ENCODE measurements at regions not wholly inside any gene's neighbourhood (a gene's known extent, or its start where the extent isn't known, plus 50 kb on each side); places are given as distances from the start of the nearest gene placed in this dataset.
"Not testable (repeated sequence)": the region's sequence is repeated elsewhere in the genome, so short reads cannot be mapped to it uniquely, and the experiment has no call there.

DNA sequence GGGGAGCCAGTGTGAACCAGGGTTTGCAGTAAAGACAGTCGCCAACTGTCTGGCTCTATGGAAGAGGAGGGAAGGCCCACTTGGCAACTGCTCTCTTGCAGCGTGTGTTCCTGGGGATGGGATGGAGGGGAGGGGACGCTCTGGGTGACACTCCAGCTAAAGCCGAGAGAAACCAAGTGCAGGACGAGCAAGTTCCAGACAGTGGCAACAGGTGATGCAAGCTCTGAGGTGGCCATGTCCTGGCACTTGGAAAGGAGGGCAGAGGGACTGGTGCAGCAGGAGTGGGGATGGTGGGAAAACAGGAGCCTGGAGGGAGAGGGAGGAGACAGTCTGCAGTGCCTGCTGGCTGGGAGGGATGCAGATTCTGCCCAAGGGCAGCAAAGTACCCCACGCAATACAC lies 127.0 kb upstream of the ALDH3B2 start:
- H3K9me3 ChIP-seq; H3K27me3 ChIP-seq; H3K4me3 ChIP-seq; DNase-seq; H3K36me3 ChIP-seq; intact Hi-C loops (cut with DNase I; ENCODE audit: low total_unique reads); H3K4me1 ChIP-seq; H3K27ac ChIP-seq: not testable (repeated sequence)

DNA sequence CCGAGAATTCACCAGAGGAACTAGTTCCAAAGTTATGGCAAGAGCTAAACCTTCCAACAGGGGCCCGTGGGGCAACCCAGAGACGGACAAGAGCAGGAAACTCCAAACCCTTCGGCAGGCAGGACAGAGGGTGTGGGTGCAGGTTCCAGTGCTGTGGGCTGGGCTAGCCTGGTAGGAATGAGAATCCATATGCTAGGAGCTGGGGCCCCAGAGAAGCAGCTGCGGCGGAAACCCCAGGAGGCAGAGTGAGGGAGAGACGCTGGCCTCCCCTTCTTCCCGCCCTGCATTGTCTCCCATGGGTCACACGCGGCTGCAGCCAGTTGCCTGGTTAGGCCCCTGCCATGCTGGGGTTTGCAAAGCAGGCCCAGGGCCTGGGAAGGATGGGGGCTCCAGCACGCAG lies 126.2 kb upstream of the ALDH3B2 start:
- intact Hi-C loops (cut with DNase I; ENCODE audit: low total_unique reads); H3K9me3 ChIP-seq; H3K27me3 ChIP-seq; DNase-seq; H3K4me3 ChIP-seq; H3K4me1 ChIP-seq; H3K27ac ChIP-seq; H3K36me3 ChIP-seq: not testable (repeated sequence)

GRCh38 chr11:67799808-67800207 lies 125.4 kb upstream of the ALDH3B2 start:
- H3K9me3 ChIP-seq; H3K27me3 ChIP-seq; DNase-seq; H3K27ac ChIP-seq; H3K4me1 ChIP-seq; intact Hi-C loops (cut with DNase I; ENCODE audit: low total_unique reads); H3K4me3 ChIP-seq; H3K36me3 ChIP-seq: not testable (repeated sequence)
- peak; percentile 10 to 32 (median 17) for TF ChIP-seq CTCF (IDR thresholded peaks at IDR 0.05)

DNA sequence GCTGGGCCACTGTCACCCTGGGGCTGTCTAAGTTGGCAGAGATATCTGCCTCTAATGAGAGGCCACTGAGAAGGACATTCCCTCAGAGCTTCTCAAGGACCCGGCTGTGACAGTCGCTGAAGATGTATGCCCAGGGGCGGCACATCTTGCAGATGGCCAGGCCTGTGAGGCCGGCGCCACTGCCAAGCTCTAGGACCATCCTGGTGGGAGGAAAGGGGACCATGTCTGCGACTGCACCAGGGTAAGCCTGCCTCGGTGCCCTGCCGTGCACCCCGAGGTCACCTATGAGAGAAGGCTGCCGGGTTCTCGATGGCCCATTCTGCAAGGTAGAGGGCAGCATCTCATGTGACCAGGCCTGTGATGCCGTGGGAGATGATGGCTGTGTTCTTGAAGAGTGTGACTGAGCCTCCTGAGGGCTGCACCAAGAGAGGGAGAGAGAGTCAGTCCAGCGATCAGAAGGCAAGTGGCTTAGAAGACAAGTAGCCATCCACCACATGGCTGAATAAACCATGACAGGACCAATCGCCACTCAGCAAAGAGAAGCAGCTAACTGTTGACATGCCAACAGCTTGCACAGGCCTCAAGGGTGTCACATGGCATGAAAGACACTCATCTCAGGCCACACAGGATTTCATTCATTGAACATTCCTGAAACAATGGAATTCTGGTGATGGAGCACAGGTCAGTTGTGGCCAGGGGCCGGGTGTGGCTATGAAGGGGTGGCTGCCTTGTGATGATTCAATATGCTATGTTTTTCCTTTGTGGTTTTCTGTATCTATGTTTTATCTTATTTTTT lies 123.5 kb upstream of the ALDH3B2 start:
- H3K4me3 ChIP-seq; intact Hi-C loops (cut with DNase I; ENCODE audit: low total_unique reads); H3K27ac ChIP-seq; H3K27me3 ChIP-seq; H3K4me1 ChIP-seq; H3K9me3 ChIP-seq; DNase-seq; H3K36me3 ChIP-seq: not testable (repeated sequence)

DNA sequence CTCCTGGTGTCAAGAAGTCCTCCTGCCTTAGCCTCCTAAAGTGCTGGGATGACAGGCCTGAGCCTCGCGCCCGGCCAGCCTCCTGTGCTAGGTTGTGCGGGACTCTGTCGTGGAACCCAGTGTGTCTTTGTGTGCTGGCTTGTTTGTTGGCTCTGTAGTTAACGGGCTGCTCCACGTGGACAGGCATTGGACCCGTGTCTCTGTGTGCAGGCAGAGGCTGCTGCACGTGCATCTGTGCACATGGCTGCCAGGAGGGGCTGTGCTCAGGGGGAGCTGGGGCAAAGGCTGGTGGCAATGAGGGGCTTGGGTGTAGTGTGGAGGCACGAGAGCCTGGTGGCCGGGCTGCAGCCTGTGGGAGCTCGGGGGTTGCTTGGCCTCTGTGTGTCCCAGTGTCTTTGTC lies 121.3 kb upstream of the ALDH3B2 start:
- TF ChIP-seq POLR2A (IDR thresholded peaks at IDR 0.05) (no peak), CTCF (IDR thresholded peaks at IDR 0.05) (no peak)
- Histone ChIP-seq H3K4me1 (no peaks in the 10 kb centered on the region), H3K36me3 (no peaks in the 10 kb centered on the region), H3K27ac (no peak overlapping the region), H3K4me3 (no peak overlapping the region), H3K9me3 (no peaks in the 10 kb centered on the region), H3K27me3 (no peaks in the 10 kb centered on the region)
- DNase-seq: no peak
- intact Hi-C loops (cut with DNase I; ENCODE audit: low total_unique reads): no loop called here

- H3K27ac ChIP-seq; DNase-seq; H3K9me3 ChIP-seq; intact Hi-C loops (cut with DNase I; ENCODE audit: low total_unique reads); H3K4me3 ChIP-seq; H3K36me3 ChIP-seq; H3K4me1 ChIP-seq; H3K27me3 ChIP-seq: not testable (repeated sequence)
Observed at GRCh38 chr11:67793750-67794149, 119.3 kb upstream of the ALDH3B2 start.

- H3K4me1 ChIP-seq; H3K27me3 ChIP-seq; H3K4me3 ChIP-seq; H3K27ac ChIP-seq; DNase-seq; intact Hi-C loops (cut with DNase I; ENCODE audit: low total_unique reads); H3K36me3 ChIP-seq; H3K9me3 ChIP-seq: not testable (repeated sequence)
- TF ChIP-seq CTCF (IDR thresholded peaks at IDR 0.05): peak in 2 of 4 experiments; percentile 28 to 42
Observed at GRCh38 chr11:67792273-67792990, 118.0 kb upstream of the ALDH3B2 start.

DNA sequence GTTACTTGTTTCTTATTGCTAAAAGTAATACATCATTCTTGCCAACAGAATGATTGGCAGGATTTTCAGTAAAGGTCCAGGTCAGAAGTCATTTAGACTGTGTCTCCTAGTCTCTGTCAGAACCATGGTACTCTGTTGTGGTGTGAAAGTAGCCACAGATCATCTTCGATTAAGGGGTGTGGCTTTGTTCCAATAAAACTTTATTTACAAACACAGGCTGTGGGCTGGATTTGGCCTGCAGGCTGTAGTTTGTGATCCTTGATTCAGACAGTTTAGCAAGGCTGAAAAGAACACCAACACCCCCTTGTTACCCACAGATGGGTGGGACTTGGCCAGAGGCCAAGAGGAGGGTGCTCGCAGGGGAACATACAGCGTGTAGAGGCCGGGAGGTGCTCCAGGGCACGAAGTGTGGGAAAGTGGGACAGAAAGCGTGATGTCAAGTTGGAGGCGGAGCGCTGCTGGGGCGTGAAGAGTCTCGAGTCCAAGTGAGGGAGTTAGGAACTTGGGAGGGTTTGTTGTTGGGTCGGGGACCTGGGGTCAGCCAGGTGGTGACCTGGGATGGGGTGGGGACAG lies 117.3 kb upstream of the ALDH3B2 start:
- H3K4me3 ChIP-seq; DNase-seq; H3K36me3 ChIP-seq; H3K4me1 ChIP-seq; H3K27me3 ChIP-seq; H3K27ac ChIP-seq; H3K9me3 ChIP-seq; intact Hi-C loops (cut with DNase I; ENCODE audit: low total_unique reads): not testable (repeated sequence)

- H3K9me3 ChIP-seq; H3K4me1 ChIP-seq; intact Hi-C loops (cut with DNase I; ENCODE audit: low total_unique reads); DNase-seq; H3K36me3 ChIP-seq; H3K27me3 ChIP-seq; H3K4me3 ChIP-seq; H3K27ac ChIP-seq: not testable (repeated sequence)
Observed at GRCh38 chr11:67788341-67788695, 113.9 kb upstream of the ALDH3B2 start.

GRCh38 chr11:67787681-67788340 lies 113.4 kb upstream of the ALDH3B2 start:
- DNase-seq; H3K27ac ChIP-seq; intact Hi-C loops (cut with DNase I; ENCODE audit: low total_unique reads): not testable (repeated sequence)

More at GRCh38 chr11:67787681-67788340, 113.4 kb upstream of the ALDH3B2 start:
- H3K27me3 ChIP-seq, H3K4me3 ChIP-seq, H3K9me3 ChIP-seq, H3K4me1 ChIP-seq, H3K36me3 ChIP-seq: not testable (repeated sequence)
